Liver (tissue), 8 donors: ENCODE measurements at regions not wholly inside any gene's neighbourhood (a gene's known extent, or its start where the extent isn't known, plus 50 kb on each side); places are given as distances from the start of the nearest gene placed in this dataset.

Source experiments
- DNase-seq: peaks from one replicate; pipeline ENCODE4 v3.0.0-alpha.2; 2017; ENCODE audit warnings: low spot score
- H3K27ac ChIP-seq, 2 donors: one replicate each; pipeline ENCODE4 v1.7.0; 2013; ENCODE audit warnings: inconsistent platforms in 2 of 2, low read length in 2 of 2, control low read depth in 1 of 2, low read depth in 1 of 2, mild to moderate bottlenecking in 1 of 2
- H3K27me3 ChIP-seq, 4 donors: one replicate each; pipeline versions ENCODE4 v1.6.1 to v1.7.0; 2013; ENCODE audit warnings: low read length in 3 of 4, inconsistent platforms in 1 of 4, mild to moderate bottlenecking in 1 of 4, moderate library complexity in 1 of 4; ENCODE audit not compliant: control insufficient read depth in 4 of 4, insufficient read depth in 4 of 4
- H3K36me3 ChIP-seq, 4 donors: one replicate each; pipeline versions ENCODE4 v1.6.1 to v1.7.0; 2013; ENCODE audit warnings: low read length in 3 of 4, mild to moderate bottlenecking in 3 of 4, low read depth in 1 of 4, moderate library complexity in 1 of 4; ENCODE audit not compliant: control insufficient read depth in 4 of 4, insufficient read depth in 3 of 4
- H3K4me1 ChIP-seq, 4 donors: one replicate each; pipeline versions ENCODE4 v1.6.1 to v1.7.0; 2013; ENCODE audit warnings: low read length in 3 of 4, mild to moderate bottlenecking in 3 of 4, moderate library complexity in 1 of 4; ENCODE audit not compliant: control insufficient read depth in 4 of 4, insufficient read depth in 4 of 4
- H3K4me3 ChIP-seq, 3 donors: one replicate each; pipeline versions ENCODE4 v1.6.1 to v1.7.0; 2013; ENCODE audit warnings: low read length in 3 of 3, control low read depth in 1 of 3, low read depth in 1 of 3, mild to moderate bottlenecking in 1 of 3
- H3K9ac ChIP-seq, 2 donors: one replicate each; pipeline ENCODE4 v1.7.0; 2013; ENCODE audit warnings: low read length in 2 of 2, mild to moderate bottlenecking in 2 of 2, moderate library complexity in 2 of 2, control low read depth in 1 of 2, low read depth in 1 of 2
- H3K9me3 ChIP-seq, 4 donors: one replicate each; pipeline versions ENCODE4 v1.6.1 to v1.7.0; 2013; ENCODE audit warnings: low read length in 3 of 4; ENCODE audit not compliant: control insufficient read depth in 4 of 4
- CTCF ChIP-seq: fragments of 150-350 bp; IDR thresholded peaks from 2 replicates; pipeline ENCODE4 v1.5.1; 2017; ENCODE audit warnings: improper control_type of control experiment, low read depth, low read length; ENCODE audit not compliant: missing input control
- EGR1 ChIP-seq, 2 donors: IDR thresholded peaks; 2 replicates each; pipeline ENCODE4 v1.6.1; 2016 to 2018; ENCODE audit warnings: antibody characterized with exemption in 2 of 2, low read depth in 2 of 2
- FOXA1 ChIP-seq: IDR thresholded peaks from 2 replicates; pipeline ENCODE4 v1.6.1; 2016; ENCODE audit warnings: antibody characterized with exemption
- FOXA2 ChIP-seq: IDR thresholded peaks from 2 replicates; pipeline ENCODE4 v1.6.1; 2016; ENCODE audit warnings: antibody characterized with exemption
- GABPA ChIP-seq, 2 donors: IDR thresholded peaks in 1 of 2; conservative IDR thresholded peaks in 1 of 2; 2 replicates each; pipeline ENCODE4 v1.6.1; 2016; ENCODE audit warnings: antibody characterized with exemption in 2 of 2, mild to moderate bottlenecking in 1 of 2, moderate library complexity in 1 of 2
- HNF4A ChIP-seq, 2 donors: conservative IDR thresholded peaks; 2 replicates each; pipeline ENCODE4 v1.6.1; 2016; ENCODE audit warnings: antibody characterized with exemption in 2 of 2, mild to moderate bottlenecking in 2 of 2
- HNF4G ChIP-seq: IDR thresholded peaks from 2 replicates; pipeline ENCODE4 v1.6.1; 2016; ENCODE audit warnings: antibody characterized with exemption
- MAX ChIP-seq: IDR thresholded peaks from 2 replicates; pipeline ENCODE4 v1.6.1; 2016; ENCODE audit warnings: antibody characterized with exemption
- NR2F2 ChIP-seq: IDR thresholded peaks from 2 replicates; pipeline ENCODE4 v1.6.1; 2016; ENCODE audit warnings: antibody characterized with exemption
- RAD21 ChIP-seq, 2 donors: IDR thresholded peaks; 2 replicates each; pipeline ENCODE4 v1.6.1; 2016; ENCODE audit warnings: antibody characterized with exemption in 2 of 2, mild to moderate bottlenecking in 2 of 2
- REST ChIP-seq: IDR thresholded peaks from 2 replicates; pipeline ENCODE4 v1.6.1; 2016; ENCODE audit warnings: antibody characterized with exemption, mild to moderate bottlenecking
- RXRA ChIP-seq, 2 donors: IDR thresholded peaks; 2 replicates each; pipeline ENCODE4 v1.6.1; 2017 to 2018; ENCODE audit warnings: antibody characterized with exemption in 2 of 2, mild to moderate bottlenecking in 1 of 2
- SP1 ChIP-seq: IDR thresholded peaks from 2 replicates; pipeline ENCODE4 v1.6.1; 2018; ENCODE audit warnings: antibody characterized with exemption, mild to moderate bottlenecking
- TAF1 ChIP-seq: conservative IDR thresholded peaks from 2 replicates; pipeline ENCODE4 v1.6.1; 2016; ENCODE audit warnings: antibody characterized with exemption, mild to moderate bottlenecking
- WGBS: extraction: QIAGEN DNeasy Blood & Tissue Kit; methylation state at CpG from one replicate; pipeline ENCODE4 v1.1.7; 2013; 5-methylcytosine and 5-hydroxymethylcytosine counted together
- donor health status: healthy.
- donor health status: healthy.
- donor health status: healthy.
- donor health status: healthy.
- donor health status: healthy.

- TF ChIP-seq CTCF (no peak), GABPA (IDR thresholded peaks at IDR 0.05 in 1 of 2, conservative IDR thresholded peaks at IDR 0.05 in 1 of 2) (no peak), SP1 (no peak), EGR1 (IDR thresholded peaks at IDR 0.05; ENCODE audit: low read depth in 2 of 2) (no peak), RXRA (IDR thresholded peaks at IDR 0.05) (no peak), HNF4A (conservative IDR thresholded peaks at IDR 0.05) (no peak), HNF4G (no peak)
Measured at GRCh38 chrX:97850911-97851310, 967.2 kb downstream of the RPA4 start (continued).

GRCh38 chrX:97854086-97854485, 970.4 kb downstream of the RPA4 start:
- Histone ChIP-seq H3K27ac (no peak overlapping the region), H3K36me3 (no peaks in the 10 kb centered on the region), H3K9me3 (no peaks in the 10 kb centered on the region), H3K9ac (no peak overlapping the region), H3K4me1 (no peaks in the 10 kb centered on the region), H3K27me3 (no peaks in the 10 kb centered on the region), H3K4me3 (no peak overlapping the region)
- 64% methylated on average over 2 of the region's 2 CpGs for WGBS
- no peak for DNase-seq
- TF ChIP-seq MAX (no peak), REST (no peak), NR2F2 (no peak), CTCF (no peak), FOXA2 (no peak), RAD21 (IDR thresholded peaks at IDR 0.05) (no peak), EGR1 (IDR thresholded peaks at IDR 0.05; ENCODE audit: low read depth in 2 of 2) (no peak), FOXA1 (no peak), SP1 (no peak), TAF1 (no peak), HNF4A (conservative IDR thresholded peaks at IDR 0.05) (no peak)
